HG02588 (cell line): ENCODE measurements at regions not wholly inside any gene's neighbourhood (a gene's known extent, or its start where the extent isn't known, plus 50 kb on each side); places are given as distances from the start of the nearest gene placed in this dataset.

ENCODE experiments used
- ATAC-seq: cut with Tn5 transposase; IDR thresholded peaks from one replicate; pipeline ENCODE4 v1.9.1; 2021; ENCODE audit warnings: mild to moderate bottlenecking, moderate library complexity; ENCODE audit not compliant: unreplicated experiment

DNA sequence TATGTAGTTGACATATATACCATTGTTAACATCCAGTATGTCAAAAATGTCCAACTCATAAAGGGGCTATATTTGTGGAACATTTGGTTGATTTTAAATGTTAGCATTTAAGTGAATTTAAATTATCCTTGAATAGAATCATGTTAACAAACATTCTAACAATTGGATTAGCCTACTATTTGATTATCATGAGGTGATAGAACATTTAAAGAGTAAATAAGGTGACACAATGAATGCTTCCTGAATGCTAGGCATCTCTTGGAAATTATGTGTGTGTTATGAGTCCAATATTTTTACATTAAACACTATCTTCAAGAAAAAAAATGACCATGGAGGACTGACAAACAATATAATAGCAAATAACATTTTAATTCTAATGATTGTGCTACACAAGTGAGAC, 901.9 kb upstream of the AGA start:
- ATAC-seq, result no peak

DNA sequence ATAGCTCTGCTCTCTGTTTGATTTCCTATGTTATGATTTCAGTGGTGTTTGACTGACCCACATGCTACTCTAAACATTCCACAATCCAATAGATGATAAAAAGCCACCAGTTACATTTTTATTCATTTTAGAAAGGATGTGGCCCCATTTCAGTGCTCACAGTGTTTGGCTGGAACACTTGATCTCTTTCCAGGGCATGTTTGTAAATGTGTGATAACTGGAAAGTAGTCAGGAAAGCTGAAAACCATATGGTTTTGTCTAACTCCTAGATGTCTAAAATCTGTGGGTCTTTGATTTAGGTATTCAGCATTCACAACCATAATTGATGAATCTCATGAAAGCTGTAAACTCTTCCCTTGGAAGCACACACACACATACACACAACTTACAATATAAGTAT, 904.9 kb upstream of the AGA start:
- ATAC-seq, result no peak

DNA sequence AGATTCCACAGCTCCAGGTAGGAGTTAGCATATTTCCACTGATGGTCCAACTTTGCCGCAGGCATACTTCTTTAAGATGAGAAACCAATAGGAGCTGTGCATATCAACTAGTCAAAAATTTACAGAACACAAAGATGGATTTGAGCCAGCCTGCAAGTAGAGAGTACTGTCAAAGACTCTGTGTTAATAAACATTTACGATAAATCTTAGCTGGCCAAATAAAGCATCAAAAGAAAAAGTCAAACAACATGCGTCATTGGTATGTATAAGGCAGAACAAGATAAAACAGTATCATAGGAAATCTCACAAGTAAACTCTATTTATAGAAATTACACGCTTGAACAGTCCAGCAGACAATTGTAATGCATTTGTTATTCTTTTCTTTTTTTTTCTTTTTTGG, 907.4 kb upstream of the AGA start:
- ATAC-seq, result no peak

DNA sequence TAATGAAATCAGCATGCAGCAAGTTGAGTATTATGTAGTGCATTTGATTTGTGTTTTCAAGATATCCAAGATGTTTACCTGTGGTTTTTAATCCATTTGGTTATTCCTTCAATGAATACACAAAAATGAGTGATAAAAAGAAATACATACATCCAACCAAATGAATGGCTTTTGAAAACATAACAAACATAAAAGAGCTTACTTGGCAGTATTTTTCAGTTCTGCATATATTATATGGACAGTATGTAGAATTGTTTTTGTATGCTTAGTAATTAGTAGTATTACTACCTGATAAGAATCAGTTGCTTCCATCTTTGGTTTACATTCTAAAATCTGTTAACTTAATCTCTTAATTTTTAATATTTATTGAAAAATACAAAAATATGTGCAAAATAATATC, 908.9 kb upstream of the AGA start:
- no peak for ATAC-seq

DNA sequence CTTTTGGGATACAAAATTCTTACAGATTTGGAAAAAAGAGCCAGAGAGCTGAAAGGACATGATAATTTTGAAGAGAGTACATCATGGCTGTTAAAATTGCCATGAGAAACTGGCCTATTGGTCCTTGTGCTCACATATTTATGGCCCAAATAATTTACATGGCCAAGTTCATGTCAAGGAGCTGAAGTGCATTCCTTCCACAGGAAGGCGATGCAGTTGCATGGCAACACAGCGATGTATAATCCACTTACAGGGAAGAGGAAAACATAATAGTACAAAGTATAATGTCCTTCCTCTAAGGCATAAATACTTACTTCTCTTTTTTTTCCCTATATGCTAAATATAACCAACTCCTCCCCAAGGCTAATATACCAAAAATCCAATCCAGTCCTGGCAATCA, 914.5 kb upstream of the AGA start:
- ATAC-seq, result no peak

DNA sequence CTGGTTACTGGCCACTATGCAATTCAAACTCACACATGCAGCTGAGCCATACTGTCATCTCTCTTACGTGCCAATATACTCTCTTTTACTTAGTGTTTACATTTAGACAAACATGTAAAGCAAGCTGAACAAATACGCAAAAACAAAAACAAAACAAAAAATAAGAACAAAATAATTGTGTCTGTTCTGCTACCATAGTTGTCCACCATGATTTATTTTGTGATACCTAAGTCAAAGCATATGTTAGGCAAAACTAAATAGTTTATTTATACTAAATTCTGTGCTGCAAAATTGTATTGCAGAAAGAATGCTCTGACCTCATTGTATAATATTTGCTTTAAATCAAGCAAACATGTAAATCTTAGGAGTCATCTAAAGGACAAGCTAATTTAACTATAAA, 943.2 kb upstream of the AGA start:
- ATAC-seq, result no peak

DNA sequence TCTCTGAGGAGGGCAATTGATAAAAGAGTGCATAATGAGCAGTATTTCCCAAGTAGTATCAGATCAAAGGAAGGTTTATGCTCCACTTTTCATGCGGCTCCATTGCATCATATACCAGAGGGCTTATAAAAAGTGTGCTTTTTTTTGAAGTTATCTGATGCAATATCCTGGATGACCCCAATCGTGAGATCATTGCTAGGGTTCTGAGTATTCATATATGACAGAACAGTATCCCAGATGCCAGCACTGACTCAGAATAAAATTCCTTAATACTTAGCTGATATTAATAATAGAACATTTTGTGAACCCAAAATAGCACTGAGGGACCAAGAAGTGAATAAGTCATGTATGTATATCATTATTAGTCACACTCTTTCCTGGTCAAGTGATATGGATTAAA, 945.5 kb upstream of the AGA start:
- ATAC-seq, result no peak

DNA sequence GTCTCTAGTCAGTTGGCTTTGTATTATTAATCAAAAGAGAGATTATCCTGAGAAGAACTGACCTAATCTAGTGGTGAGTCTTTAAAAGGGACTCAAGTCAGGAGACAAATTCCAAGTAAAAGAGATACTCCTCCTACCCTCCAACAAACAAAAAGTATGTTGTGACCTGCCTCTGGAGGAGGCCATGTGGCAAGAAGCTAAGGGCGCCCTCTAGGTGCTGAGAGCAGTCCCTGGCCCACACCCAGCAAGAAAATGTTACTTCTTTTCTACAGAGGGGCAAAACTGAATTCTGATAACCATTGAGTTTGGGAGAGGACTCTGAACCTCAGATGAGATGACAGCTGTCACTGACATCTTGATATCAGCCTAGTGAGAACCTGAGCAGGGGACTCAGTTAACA, 953.6 kb upstream of the AGA start:
- ATAC-seq, result no peak

DNA sequence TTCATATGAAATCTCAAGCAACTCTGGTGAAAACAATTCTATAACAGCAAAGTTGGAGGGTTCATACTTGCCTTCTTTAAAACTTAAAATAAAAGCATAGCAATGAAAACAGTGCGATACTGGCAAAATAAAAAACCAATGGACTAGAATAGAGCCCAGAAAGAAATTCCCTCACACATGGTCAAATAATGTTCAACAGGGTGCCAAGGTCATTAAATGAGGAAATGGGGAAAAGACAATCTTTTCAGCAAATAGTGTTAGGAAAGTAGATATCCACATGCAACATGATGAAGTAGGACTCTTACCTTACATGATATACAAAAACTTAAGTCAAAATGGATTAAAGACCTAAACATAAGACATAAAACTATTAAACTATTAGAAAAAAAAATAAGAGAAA, 970.2 kb upstream of the AGA start:
- ATAC-seq, result no peak

DNA sequence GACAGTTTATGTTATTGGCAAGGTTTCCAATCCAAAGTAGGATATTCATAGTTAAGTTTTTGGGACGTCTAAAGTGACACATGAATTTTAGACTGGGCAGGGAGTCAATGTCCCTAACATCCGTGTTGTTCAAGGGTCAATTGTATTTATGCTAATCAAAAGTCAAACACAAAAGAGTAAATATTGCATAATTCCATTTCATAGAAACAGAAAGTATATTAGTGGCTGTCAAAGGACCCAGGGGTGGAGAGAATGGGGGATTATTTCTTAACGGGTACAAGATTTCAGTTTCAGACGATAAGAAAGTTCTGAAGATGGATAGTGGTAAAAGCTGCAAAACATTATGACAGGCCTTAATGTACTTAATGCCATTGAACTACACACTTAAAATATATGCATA, 971.8 kb upstream of the AGA start:
- no peak for ATAC-seq

DNA sequence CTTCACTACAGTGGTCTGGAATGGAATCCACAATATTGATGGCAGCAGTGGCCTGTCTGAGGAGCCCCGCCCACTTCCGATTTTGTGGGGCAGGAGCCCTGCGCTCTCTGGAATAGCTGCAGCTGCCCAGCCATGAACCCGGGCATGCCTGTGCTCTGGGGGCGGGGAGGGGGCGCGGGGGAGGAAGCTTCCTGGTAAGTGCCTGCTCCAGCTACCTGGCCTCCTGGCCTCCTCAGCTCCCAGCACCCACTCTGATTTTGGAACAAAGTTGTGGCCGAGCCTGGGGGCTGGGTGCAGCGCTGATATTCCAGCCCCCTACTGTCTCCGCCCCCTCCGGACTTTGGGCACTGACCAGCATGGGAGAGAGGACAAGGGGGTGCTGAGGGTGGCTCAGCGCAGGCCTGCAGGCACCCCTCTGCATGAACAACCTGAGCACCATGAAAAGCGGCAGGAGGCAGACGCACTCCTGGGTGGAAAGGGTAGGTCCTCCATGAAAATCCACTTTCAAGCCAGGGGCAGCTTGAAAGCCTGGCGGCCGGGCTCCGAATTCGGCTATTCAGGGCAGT, 972.7 kb upstream of the AGA start:
- no peak for ATAC-seq

DNA sequence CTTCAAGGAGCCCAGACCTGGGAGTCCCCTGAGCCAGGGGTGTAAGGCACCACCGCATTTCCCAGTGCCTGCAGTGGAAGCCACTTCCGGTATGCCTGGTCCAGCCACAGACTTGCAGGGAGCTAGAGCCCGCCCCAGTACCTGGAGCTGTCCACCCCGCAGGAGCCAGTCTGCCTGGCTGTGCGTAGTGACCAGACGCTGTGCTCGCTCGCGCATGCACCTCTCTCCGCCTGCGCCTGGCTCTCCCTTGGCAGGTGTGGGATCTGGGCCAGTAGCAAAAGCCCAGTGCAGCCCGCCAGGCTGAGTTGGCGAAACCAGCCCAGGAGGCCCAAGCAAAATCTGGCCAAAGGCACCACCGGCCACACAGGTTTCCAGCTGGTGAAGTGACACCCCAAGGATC, 973.7 kb upstream of the AGA start:
- no peak for ATAC-seq

DNA sequence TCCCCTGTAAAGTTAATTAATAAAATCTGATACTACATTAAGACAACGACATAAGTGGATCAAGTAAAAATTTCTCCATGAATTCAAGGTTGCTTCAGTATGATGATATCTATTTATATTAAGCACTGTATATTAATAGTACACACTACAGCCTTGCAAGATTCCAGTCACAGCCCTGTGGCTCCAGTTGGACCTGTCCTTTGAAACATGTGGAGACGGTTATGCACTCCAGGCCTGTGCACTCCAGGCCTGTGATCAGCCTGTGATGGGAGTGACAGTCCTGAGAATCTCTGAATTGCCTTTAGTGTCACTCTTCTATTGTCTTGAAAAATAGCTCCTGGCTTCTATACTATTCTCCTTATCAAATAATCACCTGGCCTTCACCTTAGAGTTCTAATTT, 981.1 kb upstream of the AGA start:
- no peak for ATAC-seq

DNA sequence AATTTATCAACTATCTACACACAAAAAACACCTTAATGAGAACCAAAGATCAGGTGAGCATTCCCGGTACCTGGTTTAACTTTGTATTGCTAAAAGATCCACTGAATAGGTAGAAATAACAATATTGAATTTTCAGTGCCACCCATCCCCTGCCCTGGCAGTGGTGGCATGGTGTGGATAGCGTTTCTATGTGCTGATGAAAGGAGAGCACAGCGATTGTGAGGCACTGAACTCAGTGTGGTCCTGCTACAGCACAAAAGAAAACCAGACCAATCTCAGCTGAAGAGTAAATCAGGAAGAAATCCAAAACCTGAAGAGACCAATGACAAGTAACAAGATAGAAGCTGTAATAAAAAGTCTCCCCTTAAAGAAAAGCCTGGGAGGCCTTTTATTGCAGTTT, 984.6 kb upstream of the AGA start:
- ATAC-seq, result no peak

DNA sequence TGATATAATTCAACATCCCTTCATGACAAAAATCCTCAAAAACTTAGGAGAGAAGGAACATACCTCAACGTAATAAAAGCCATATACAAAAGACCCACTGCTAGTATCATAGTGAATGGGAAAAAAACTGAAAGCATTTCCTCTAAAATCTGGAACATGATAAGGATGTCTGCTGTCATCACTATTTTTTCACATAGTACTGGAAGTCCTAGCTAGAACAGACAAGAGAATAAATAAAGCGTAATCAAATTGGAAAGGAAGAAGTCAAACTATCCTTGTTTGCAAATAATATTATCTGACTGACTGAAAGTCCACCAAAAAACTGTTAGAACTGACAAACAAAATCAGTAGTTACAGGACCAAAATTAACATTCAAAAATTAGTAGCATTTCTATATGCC, 985.4 kb upstream of the AGA start:
- ATAC-seq, result no peak

DNA sequence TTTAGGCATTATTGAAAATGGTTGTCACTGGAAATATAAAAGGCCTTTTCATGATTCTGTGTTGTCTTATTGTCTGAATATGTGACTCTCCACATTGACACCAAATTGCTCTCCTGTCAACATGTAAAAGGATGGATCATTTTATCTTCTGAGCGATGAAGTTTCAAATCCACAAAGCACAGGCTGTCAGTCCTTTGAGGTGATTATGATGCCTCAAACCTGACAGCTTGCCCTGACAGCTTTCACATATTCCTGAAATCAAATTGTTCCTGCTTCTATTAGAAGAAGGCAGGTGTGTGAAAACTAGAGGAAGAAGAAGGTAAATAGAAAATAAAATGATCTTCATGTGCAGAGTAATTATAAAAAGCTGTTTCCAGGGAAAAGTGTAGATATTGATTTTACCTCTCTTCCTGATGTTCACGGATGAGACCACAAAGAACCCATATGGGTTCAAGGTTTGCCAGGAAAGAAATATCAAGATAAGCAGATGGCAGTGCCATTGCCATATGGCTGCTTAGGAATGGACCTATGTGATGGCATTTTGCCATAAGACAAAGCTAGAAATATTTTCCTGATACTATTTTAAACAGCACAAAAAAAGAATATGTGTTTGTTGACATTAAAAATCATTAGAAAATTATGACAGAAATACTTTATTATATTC, 1006.3 kb upstream of the AGA start:
- no peak for ATAC-seq

DNA sequence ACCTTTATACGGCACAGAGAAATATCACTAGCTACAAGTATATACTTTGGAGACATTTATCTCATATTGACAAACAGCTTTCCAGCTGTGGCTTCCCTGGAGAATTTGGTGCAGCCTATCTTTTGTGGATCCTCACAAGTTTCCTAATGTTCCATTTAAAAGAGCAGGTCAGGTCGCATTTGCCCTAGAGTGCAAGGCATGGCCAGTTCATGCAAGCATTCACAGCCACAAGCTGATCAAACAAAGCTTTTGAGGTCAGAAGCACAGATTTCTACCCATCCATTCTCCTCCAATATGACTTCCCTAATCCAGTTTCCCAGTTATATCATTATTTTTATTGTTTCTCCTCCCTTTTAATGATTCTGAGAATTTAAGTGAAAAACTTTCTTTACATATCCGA, 1008.4 kb upstream of the AGA start:
- no peak for ATAC-seq

DNA sequence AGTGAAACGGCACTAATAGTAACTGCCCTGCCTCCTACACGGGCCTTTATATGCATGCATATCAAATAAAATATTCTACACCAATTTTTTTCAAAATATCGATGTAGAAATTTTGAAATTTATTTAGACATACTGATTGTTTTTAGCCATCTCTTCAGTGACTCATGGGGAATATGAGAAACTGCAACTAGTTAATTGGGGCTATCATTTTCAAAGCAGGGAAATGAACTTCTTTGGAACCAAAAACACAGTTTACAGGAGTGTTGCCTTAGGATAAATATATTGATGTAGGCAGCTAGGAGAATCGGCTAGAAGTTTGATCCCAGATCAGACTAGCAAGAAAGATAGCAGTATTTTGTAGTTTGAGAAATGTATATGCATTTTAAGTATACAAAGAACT, 1010.8 kb upstream of the AGA start:
- no peak for ATAC-seq

DNA sequence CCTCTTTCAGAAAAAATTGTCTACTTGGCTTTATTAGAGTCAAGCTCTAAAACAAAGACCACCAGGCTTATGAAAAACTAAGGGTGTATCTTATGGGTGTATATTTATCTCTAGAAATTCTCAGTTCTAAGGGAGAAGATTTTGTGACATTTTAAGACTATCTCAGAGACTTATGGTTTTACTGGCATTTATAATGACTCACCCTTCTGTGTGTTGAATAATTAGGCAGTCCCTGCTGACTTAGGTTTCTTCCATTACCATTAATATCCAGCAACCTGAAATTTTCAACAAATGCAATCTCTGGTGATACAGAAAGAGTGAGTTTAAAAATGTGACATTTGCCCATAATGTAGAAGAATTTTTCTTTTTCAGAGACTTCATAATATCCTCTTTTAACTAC, 1015.0 kb upstream of the AGA start:
- no peak for ATAC-seq

DNA sequence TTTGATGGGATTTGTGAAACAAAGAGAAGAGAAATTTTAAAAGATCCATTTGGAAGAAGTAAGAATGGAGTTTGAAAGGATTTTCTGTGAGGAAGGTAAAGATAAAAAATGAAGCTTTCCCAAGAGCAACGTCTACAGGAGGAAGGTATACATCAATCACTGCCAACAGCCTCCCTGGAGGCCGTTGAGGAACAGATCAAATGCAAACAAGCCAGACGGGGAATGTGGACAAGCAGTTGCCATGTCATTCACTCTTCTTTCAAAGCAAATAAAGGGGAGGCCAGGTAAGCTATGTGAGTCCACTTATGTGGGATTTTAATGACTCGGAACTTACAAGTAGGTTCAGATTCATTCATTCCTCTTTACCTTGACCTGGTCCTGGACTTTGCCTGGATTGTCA, 1020.5 kb upstream of the AGA start:
- ATAC-seq, result no peak

DNA sequence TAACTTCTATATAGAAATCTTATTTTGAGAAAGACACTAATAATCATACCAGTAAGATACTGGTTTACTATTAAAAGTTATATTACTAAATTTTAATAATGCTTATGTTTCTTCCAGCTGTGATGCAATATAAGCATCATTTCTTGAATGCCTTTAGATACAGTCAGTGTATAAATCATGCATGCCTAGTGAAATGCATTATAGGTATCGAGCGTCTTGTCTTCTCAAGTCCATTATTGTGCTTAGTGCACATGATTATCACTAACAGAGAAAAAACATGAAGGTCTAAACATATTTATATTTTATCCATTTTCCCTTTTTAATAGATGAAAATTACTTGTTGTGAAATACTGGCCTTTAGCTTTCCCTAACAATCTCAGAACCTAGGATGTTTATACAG, 1021.5 kb upstream of the AGA start:
- ATAC-seq, result no peak

DNA sequence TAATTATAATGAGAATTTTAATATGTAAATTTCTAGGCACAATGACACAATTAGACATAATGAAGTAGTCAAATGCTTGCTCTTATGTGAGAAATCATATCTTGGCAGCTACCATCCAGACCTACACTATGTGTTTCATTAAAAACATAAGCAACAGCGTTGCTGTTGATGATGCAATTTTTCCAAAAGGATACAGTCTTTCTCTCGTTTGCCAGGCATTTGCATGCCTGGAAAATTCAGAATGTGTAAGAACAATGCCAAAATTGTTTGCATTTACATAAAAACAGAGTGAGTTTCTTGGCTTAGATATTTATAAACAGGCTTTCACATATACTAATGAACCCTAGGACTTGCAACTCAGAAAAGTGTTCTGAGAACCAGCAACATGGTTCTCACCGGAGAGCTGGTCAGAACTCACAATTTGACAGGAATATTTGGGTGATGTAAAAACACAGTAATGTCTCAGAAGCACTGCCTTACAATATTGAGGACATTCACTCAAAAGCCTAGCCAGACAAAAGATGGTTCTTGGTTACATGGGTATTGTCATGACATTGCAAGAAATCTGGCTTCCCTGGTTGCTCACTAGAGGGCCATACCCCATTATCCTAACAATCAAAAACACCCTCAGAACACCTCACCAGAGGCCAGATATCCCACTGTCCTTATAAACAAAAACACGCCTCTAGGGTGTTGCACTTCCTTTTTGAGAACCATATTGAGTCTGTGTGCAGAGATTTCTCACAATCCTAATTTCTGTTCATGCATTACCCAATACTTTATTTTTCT, 1029.0 kb upstream of the AGA start:
- ATAC-seq, result no peak

DNA sequence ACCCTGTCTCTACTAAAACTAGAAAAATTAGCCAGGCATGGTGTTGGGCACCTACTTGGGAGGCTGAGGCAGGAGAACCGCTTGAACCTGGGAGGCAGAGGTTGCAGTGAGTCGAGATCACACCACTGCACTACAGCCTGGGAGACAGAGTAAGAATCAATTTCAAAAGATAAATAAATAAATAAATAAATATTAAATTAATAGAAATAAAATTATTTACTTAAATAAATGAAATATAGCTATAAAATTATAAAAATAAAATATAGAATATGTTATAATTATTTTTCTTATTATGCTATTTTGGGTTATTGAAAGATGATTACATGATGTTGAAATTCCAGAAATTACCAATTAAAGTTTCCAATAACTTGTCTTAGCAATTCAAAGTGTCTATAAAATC, 1029.8 kb upstream of the AGA start:
- ATAC-seq, result no peak
